PC-9 (cell line): ENCODE measurements at regions not wholly inside any gene's neighbourhood (a gene's known extent, or its start where the extent isn't known, plus 50 kb on each side); places are given as distances from the start of the nearest gene placed in this dataset.

ENCODE experiments used
- BruUV-seq: library from RNA; stranded (reverse); fragments of 400-500 nt; replicated peaks from 2 replicates; lab custom pipeline; 2021; lab: Mats Ljungman, UMichigan
- CTCF ChIA-PET: fragments of 300-600 bp; sonication (Branson Sonifier 250); formaldehyde crosslinking; loops from one replicate; lab custom pipeline; 2022; ENCODE audit warnings: antibody characterized with exemption; lab: Charles Lee
- POLR2A ChIA-PET: fragments of 300-600 bp; sonication (Branson Sonifier 250); formaldehyde crosslinking; loops from one replicate; lab custom pipeline; 2022; ENCODE audit warnings: antibody characterized with exemption; ENCODE audit not compliant: unreplicated experiment; lab: Charles Lee
- DNase-seq, 2 experiments: peaks; one replicate each; pipeline versions ENCODE4 v3.0.0 to v3.0.0-alpha.2; 2015 to 2022; ENCODE audit warnings: mixed read lengths in 1 of 2
- H2AFZ ChIP-seq: fragments of 200-600 bp; sonication (generic); 2 replicates; pipeline ENCODE4 v1.8.1; 2017; ENCODE audit warnings: antibody characterized with exemption
- H3F3A ChIP-seq: fragments of 200-600 bp; sonication (generic); 2 replicates; pipeline ENCODE4 v1.8.1; 2017; ENCODE audit warnings: antibody characterized with exemption, mild to moderate bottlenecking, low read depth; ENCODE audit not compliant: insufficient read depth
- H3K27ac ChIP-seq: fragments of 200-600 bp; sonication (generic); 2 replicates; pipeline ENCODE4 v1.6.1; 2016; ENCODE audit warnings: mixed run types
- H3K27me3 ChIP-seq: fragments of 200-600 bp; sonication (generic); 2 replicates; pipeline ENCODE4 v1.6.1; 2016; ENCODE audit warnings: low read depth, mixed run types; ENCODE audit not compliant: insufficient read depth
- H3K36me3 ChIP-seq: fragments of 200-600 bp; sonication (generic); 2 replicates; pipeline ENCODE4 v1.6.1; 2016; ENCODE audit warnings: low read depth, mixed run types
- H3K4me1 ChIP-seq: fragments of 200-600 bp; sonication (generic); replicated peaks from 2 replicates; pipeline ENCODE4 v1.6.1; 2016; ENCODE audit warnings: mixed run types; ENCODE audit not compliant: insufficient read depth
- H3K4me2 ChIP-seq: fragments of 200-600 bp; sonication (generic); 2 replicates; pipeline ENCODE4 v1.6.1; 2017; ENCODE audit warnings: mixed run types
- H3K4me3 ChIP-seq: fragments of 200-600 bp; sonication (generic); 2 replicates; pipeline ENCODE4 v1.6.1; 2016; ENCODE audit warnings: mixed run types
- H3K79me2 ChIP-seq: fragments of 200-600 bp; sonication (generic); 2 replicates; pipeline ENCODE4 v1.6.1; 2017; ENCODE audit warnings: low read depth, mixed run types
- H3K9me2 ChIP-seq: fragments of 200-600 bp; sonication (generic); 2 replicates; pipeline ENCODE4 v1.8.1; 2017; ENCODE audit warnings: mild to moderate bottlenecking; ENCODE audit not compliant: insufficient read depth
- H3K9me3 ChIP-seq: fragments of 200-600 bp; sonication (generic); 2 replicates; pipeline ENCODE4 v1.8.1; 2016; ENCODE audit warnings: low read depth; ENCODE audit not compliant: insufficient read depth
- H4K20me1 ChIP-seq: fragments of 200-600 bp; sonication (generic); 2 replicates; pipeline ENCODE4 v1.8.1; 2017; ENCODE audit not compliant: insufficient read depth
- CTCF ChIP-seq: fragments of 200-600 bp; sonication (generic); conservative IDR thresholded peaks from 2 replicates; pipeline ENCODE4 v1.6.1; 2017; ENCODE audit warnings: mixed run types, antibody characterized with exemption, mild to moderate bottlenecking, moderate library complexity
- EZH2 ChIP-seq: fragments of 200-600 bp; sonication (generic); IDR thresholded peaks from 2 replicates; pipeline ENCODE4 v1.8.0; 2017; ENCODE audit warnings: antibody characterized with exemption, low read depth
- intact Hi-C: fragments of 100-400 bp; cut with micrococcal nuclease; formaldehyde crosslinking; loops from one replicate; pipeline ENCODE4 v1.10.0; 2022; ENCODE audit not compliant: unreplicated experiment

- no peaks in the 10 kb centered on the region for H3K9me3 ChIP-seq
Observed at GRCh38 chr18:38887671-38888020, 1322.0 kb upstream of the CELF4 start.

GRCh38 chr18:38886861-38887670 lies 1321.5 kb upstream of the CELF4 start:
- H3K4me3 ChIP-seq: no peak overlapping the region
- H2AFZ ChIP-seq: no peak overlapping the region
- H3K9me3 ChIP-seq: no peaks in the 10 kb centered on the region
- H4K20me1 ChIP-seq: no peaks in the 10 kb centered on the region
- intact Hi-C loops: no loop called here
- no peaks in the 10 kb centered on the region for H3K27me3 ChIP-seq
- no peaks in the 10 kb centered on the region for H3K36me3 ChIP-seq
- H3K4me2 ChIP-seq: no peak overlapping the region
- no peaks in the 10 kb centered on the region for H3F3A ChIP-seq
- no peak for DNase-seq
- H3K79me2 ChIP-seq: no peaks in the 10 kb centered on the region
- no peak for TF ChIP-seq EZH2
- no peak for TF ChIP-seq CTCF
- ChIA-PET POLR2A (no interaction called here), CTCF (no interaction called here)
- H3K9me2 ChIP-seq: no peaks in the 10 kb centered on the region
- no TSS peak for BruUV-seq
- H3K27ac ChIP-seq: no peak overlapping the region
- H3K4me1 ChIP-seq: no peaks in the 10 kb centered on the region

More at GRCh38 chr18:38887671-38888020, 1322.0 kb upstream of the CELF4 start:
- Histone ChIP-seq H3K9me2 (no peaks in the 10 kb centered on the region), H2AFZ (no peak overlapping the region), H3F3A (no peaks in the 10 kb centered on the region), H3K27ac (no peak overlapping the region), H3K4me2 (no peak overlapping the region), H3K27me3 (no peaks in the 10 kb centered on the region), H3K4me3 (no peak overlapping the region), H4K20me1 (no peaks in the 10 kb centered on the region), H3K79me2 (no peaks in the 10 kb centered on the region), H3K4me1 (no peaks in the 10 kb centered on the region), H3K36me3 (no peaks in the 10 kb centered on the region)
- no TSS peak for BruUV-seq
- intact Hi-C loops: no loop called here
- no peak for DNase-seq
- POLR2A ChIA-PET: no interaction called here
- TF ChIP-seq EZH2 (no peak), CTCF (no peak)
- CTCF ChIA-PET: no interaction called here

GRCh38 chr18:38886235-38886634 lies 1320.6 kb upstream of the CELF4 start:
- Histone ChIP-seq H3K36me3 (no peaks in the 10 kb centered on the region), H4K20me1 (no peaks in the 10 kb centered on the region), H3K4me2 (no peak overlapping the region), H3K9me3 (no peaks in the 10 kb centered on the region), H3K27ac (no peak overlapping the region), H2AFZ (no peak overlapping the region), H3K79me2 (no peaks in the 10 kb centered on the region), H3K9me2 (no peaks in the 10 kb centered on the region), H3K4me3 (no peak overlapping the region), H3K27me3 (no peaks in the 10 kb centered on the region), H3K4me1 (no peaks in the 10 kb centered on the region), H3F3A (no peaks in the 10 kb centered on the region)
- POLR2A ChIA-PET: no interaction called here
- no peak for DNase-seq
- no peak for TF ChIP-seq EZH2
- TF ChIP-seq CTCF: no peak
- intact Hi-C loops: no loop called here
- no TSS peak for BruUV-seq
- CTCF ChIA-PET: no interaction called here
